GM19238 (cell line): ENCODE measurements at regions not wholly inside any gene's neighbourhood (a gene's known extent, or its start where the extent isn't known, plus 50 kb on each side); places are given as distances from the start of the nearest gene placed in this dataset.

Experiments used
- DNase-seq: peaks from one replicate; pipeline ENCODE4 v3.0.0; 2011; ENCODE audit warnings: low spot score; ENCODE audit not compliant: insufficient read length

- DNase-seq, result no peak
Observed at GRCh38 chr2:198254536-198255090, 450.2 kb downstream of the PLCL1 start.

DNA sequence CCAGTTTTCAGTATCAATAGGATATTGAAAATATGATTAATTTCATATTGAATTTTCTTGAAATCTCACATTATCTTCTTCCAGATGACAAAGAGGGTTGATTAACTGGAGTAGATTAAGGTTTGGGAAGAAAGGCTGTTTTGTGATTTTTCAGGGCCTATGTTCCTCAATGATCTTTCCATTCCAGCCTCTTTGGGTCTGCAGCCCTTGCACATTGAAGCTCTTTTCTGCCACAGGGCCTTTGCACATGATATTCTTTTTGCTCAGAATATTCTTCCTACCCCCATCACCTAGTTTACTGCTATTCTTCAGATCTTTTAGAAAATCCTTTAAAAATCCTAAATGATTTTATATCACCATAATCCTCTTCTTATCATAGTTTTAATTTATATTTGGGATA, 449.6 kb downstream of the PLCL1 start:
- DNase-seq, result no peak

GRCh38 chr2:198252472-198252871, 448.1 kb downstream of the PLCL1 start:
- no peak for DNase-seq

- no peak for DNase-seq
Observed at GRCh38 chr2:198242093-198242492, 437.7 kb downstream of the PLCL1 start.

GRCh38 chr2:198238429-198238828, 434.0 kb downstream of the PLCL1 start:
- DNase-seq, result no peak

DNA sequence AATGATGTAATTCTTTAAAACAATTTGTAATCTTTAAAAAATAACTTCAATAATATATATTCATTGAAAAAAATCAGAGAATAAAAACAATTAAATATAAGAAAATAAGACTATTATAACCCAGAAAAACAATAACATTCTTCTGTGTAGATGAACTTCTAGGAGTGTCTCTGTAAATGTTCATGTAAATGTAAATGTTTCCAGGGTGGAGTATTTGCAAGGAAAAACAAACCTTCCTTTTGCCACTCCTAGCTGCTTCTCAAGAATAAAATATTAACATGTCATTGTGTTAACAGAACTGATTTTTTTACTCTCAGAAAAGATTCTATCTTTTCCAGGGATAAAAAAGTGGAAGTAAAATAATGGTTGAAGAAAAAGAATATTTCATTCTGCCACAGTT, 431.9 kb downstream of the PLCL1 start:
- no peak for DNase-seq

- DNase-seq, result no peak
Observed at GRCh38 chr2:198232281-198232680, 427.9 kb downstream of the PLCL1 start.

- no peak for DNase-seq
Observed at GRCh38 chr2:198231562-198231961, 427.2 kb downstream of the PLCL1 start.

- DNase-seq, result no peak
Observed at GRCh38 chr2:198220763-198221610, 416.6 kb downstream of the PLCL1 start.

DNA sequence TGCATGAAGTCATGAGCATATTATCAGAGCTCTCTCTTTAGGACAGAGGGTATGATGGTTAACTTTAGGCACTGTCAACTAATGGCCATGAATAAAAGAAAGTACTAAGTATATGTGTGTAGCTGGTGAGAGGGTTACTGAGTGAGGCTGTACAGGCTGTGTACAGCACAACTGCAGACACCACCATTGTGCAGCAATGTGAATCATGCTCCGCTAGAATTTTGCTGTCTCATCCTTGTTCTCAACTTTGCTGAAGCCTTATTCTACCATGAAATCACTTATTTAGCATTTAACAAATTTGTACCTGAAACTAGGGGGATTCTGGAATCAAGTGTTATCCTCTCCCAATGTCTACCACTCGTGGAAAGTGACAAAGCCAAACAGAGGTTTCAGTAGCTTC, 414.9 kb downstream of the PLCL1 start:
- DNase-seq, result no peak

GRCh38 chr2:198214114-198214596, 409.8 kb downstream of the PLCL1 start:
- no peak for DNase-seq

DNA sequence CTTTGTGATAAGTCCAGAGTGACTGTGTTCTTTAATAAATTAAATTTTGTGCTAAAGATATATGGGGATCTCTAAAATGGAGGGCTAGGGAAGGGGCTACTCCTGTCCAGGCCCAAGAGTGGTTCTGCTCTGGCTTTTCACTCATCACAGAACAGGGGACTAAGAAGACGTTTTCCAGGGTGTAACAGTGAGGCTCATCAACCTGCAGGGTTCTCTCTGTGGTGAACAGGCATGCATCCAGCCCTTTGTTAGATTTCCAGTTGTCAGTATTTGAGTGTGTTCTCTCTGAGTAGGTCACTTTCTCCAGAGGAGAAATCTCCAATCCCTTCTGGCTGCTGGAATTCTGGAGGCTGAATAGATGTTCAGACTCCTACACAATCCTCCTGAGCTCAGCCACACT, 408.9 kb downstream of the PLCL1 start:
- no peak for DNase-seq

- no peak for DNase-seq
Observed at GRCh38 chr2:198211706-198212105, 407.3 kb downstream of the PLCL1 start.

- no peak for DNase-seq
Observed at GRCh38 chr2:198203336-198204069, 399.1 kb downstream of the PLCL1 start.
